Mesenchymal stem cell (in vitro differentiated cells and primary cell): ENCODE measurements at regions not wholly inside any gene's neighbourhood (a gene's known extent, or its start where the extent isn't known, plus 50 kb on each side); places are given as distances from the start of the nearest gene placed in this dataset.

ENCODE experiments used
- DNase-seq: peaks from one replicate; pipeline ENCODE4 v3.0.0-alpha.2; 2013
- H2AFZ ChIP-seq: one replicate; pipeline ENCODE4 v1.6.1; 2013; ENCODE audit warnings: low read depth, mild to moderate bottlenecking, control low read depth, inconsistent platforms, low read length, moderate library complexity
- H2AK5ac ChIP-seq: 2 replicates; pipeline ENCODE4 v1.6.1; 2013; ENCODE audit warnings: low read length, moderate library complexity, mild to moderate bottlenecking, inconsistent platforms; ENCODE audit not compliant: severe bottlenecking
- H2BK120ac ChIP-seq: one replicate; pipeline ENCODE4 v1.6.1; 2013; ENCODE audit warnings: low read depth, mild to moderate bottlenecking, inconsistent platforms, low read length, moderate library complexity
- H2BK12ac ChIP-seq, 2 experiments: one replicate each; pipeline ENCODE4 v1.6.1; 2013; ENCODE audit warnings: inconsistent platforms in 2 of 2, low read length in 2 of 2, mild to moderate bottlenecking in 2 of 2, moderate library complexity in 2 of 2, control low read depth in 1 of 2
- H2BK15ac ChIP-seq: one replicate; pipeline ENCODE4 v1.6.1; 2013; ENCODE audit warnings: mild to moderate bottlenecking, low read depth, inconsistent platforms; ENCODE audit not compliant: poor library complexity, severe bottlenecking
- H2BK5ac ChIP-seq: 2 replicates; pipeline ENCODE4 v1.6.1; 2013; ENCODE audit warnings: low read depth, mild to moderate bottlenecking, low read length, control low read depth, inconsistent platforms; ENCODE audit not compliant: poor library complexity, severe bottlenecking
- H3K14ac ChIP-seq, 2 experiments: one replicate each; pipeline ENCODE4 v1.6.1; 2013; ENCODE audit warnings: inconsistent platforms in 2 of 2, low read length in 2 of 2, control low read depth in 1 of 2, mild to moderate bottlenecking in 1 of 2, moderate library complexity in 1 of 2
- H3K18ac ChIP-seq, 2 experiments: one replicate each; pipeline ENCODE4 v1.6.1; 2013; ENCODE audit warnings: inconsistent platforms in 2 of 2, low read length in 2 of 2, control low read depth in 1 of 2, low read depth in 1 of 2, mild to moderate bottlenecking in 1 of 2
- H3K23ac ChIP-seq, 2 experiments: one replicate each; pipeline ENCODE4 v1.6.1; 2013; ENCODE audit warnings: inconsistent platforms in 2 of 2, low read length in 2 of 2, mild to moderate bottlenecking in 2 of 2, moderate library complexity in 2 of 2, control low read depth in 1 of 2
- H3K27ac ChIP-seq: 2 replicates; pipeline ENCODE4 v1.5.1; 2013; ENCODE audit warnings: mild to moderate bottlenecking, moderate library complexity, low read length, control low read depth, inconsistent platforms; ENCODE audit not compliant: poor library complexity, severe bottlenecking
- H3K27me3 ChIP-seq, 2 experiments: 2 replicates each; pipeline versions ENCODE4 v1.6.1 to v1.7.0; 2013; ENCODE audit warnings: low read length in 2 of 2, mild to moderate bottlenecking in 2 of 2, moderate library complexity in 2 of 2, control low read depth in 1 of 2, inconsistent platforms in 1 of 2; ENCODE audit not compliant: control insufficient read depth in 1 of 2, insufficient read depth in 1 of 2
- H3K36me3 ChIP-seq, 2 experiments: 2 replicates each; pipeline versions ENCODE4 v1.6.1 to v1.7.0; 2013; ENCODE audit warnings: low read length in 2 of 2, control low read depth in 1 of 2, inconsistent platforms in 1 of 2, low read depth in 1 of 2, mild to moderate bottlenecking in 1 of 2; ENCODE audit not compliant: insufficient read depth in 2 of 2, control insufficient read depth in 1 of 2
- H3K4ac ChIP-seq, 2 experiments: one replicate each; pipeline ENCODE4 v1.6.1; 2013; ENCODE audit warnings: inconsistent platforms in 2 of 2, low read length in 2 of 2, mild to moderate bottlenecking in 2 of 2, moderate library complexity in 2 of 2, control low read depth in 1 of 2, low read depth in 1 of 2
- H3K4me1 ChIP-seq: 2 replicates; pipeline ENCODE4 v1.6.1; 2013; ENCODE audit warnings: low read depth, low read length, control low read depth; ENCODE audit not compliant: control insufficient read depth, insufficient read depth
- H3K4me2 ChIP-seq: 2 replicates; pipeline ENCODE4 v1.6.1; 2013; ENCODE audit warnings: low read length, mild to moderate bottlenecking, inconsistent platforms; ENCODE audit not compliant: poor library complexity, severe bottlenecking
- H3K4me3 ChIP-seq, 2 experiments: 2 replicates each; pipeline versions ENCODE4 v1.5.1 to v1.7.0; 2013; ENCODE audit warnings: low read length in 2 of 2, mild to moderate bottlenecking in 2 of 2, control low read depth in 1 of 2, low read depth in 1 of 2; ENCODE audit not compliant: insufficient read depth in 1 of 2
- H3K79me1 ChIP-seq: replicated peaks from 2 replicates; pipeline ENCODE4 v1.6.1; 2013; ENCODE audit warnings: mild to moderate bottlenecking, control low read depth, low read length, inconsistent platforms; ENCODE audit not compliant: poor library complexity, severe bottlenecking
- H3K9ac ChIP-seq: 2 replicates; pipeline ENCODE4 v1.7.0; 2013; ENCODE audit warnings: mild to moderate bottlenecking, low read length, moderate library complexity
- H3K9me3 ChIP-seq: 2 replicates; pipeline ENCODE4 v1.7.0; 2013; ENCODE audit warnings: mild to moderate bottlenecking, low read length; ENCODE audit not compliant: control insufficient read depth
- H4K8ac ChIP-seq: one replicate; pipeline ENCODE4 v1.6.1; 2013; ENCODE audit warnings: inconsistent platforms, mild to moderate bottlenecking, low read length, moderate library complexity
- H4K91ac ChIP-seq: one replicate; pipeline ENCODE4 v1.6.1; 2013; ENCODE audit warnings: mild to moderate bottlenecking, low read length, inconsistent platforms
- WGBS: methylation state at CpG from one replicate; pipeline ENCODE4 v1.1.7; 2013; ENCODE audit warnings: mixed read lengths; 5-methylcytosine and 5-hydroxymethylcytosine counted together

- Histone ChIP-seq H3K9ac (no peak overlapping the region), H3K9me3 (no peaks in the 10 kb centered on the region), H3K36me3 (no peaks in the 10 kb centered on the region), H3K27me3 (peaks cover 0 to 7% of the 10 kb centered on the region in 2 experiments), H2AK5ac (no peak overlapping the region), H2BK12ac (no peak overlapping the region), H3K14ac (no peak overlapping the region), H3K4me2 (no peak overlapping the region), H3K27ac (no peak overlapping the region), H3K4me3 (no peak overlapping the region), H3K18ac (no peak overlapping the region), H4K91ac (no peak overlapping the region), H2AFZ (no peak overlapping the region), H2BK120ac (no peak overlapping the region), H2BK5ac (no peak overlapping the region), H3K4me1 (peaks cover 2% of the 10 kb centered on the region), H2BK15ac (no peak overlapping the region), H3K4ac (no peak overlapping the region), H3K23ac (no peak overlapping the region), H3K79me1 (no peaks in the 10 kb centered on the region), H4K8ac (no peak overlapping the region)
- WGBS, result 78% methylated on average over 10 of the region's 10 CpGs
- no peak for DNase-seq
These were observed 160.8 kb upstream of the TNFAIP3 start for GRCh38 chr6:137706083-137706750.

DNA sequence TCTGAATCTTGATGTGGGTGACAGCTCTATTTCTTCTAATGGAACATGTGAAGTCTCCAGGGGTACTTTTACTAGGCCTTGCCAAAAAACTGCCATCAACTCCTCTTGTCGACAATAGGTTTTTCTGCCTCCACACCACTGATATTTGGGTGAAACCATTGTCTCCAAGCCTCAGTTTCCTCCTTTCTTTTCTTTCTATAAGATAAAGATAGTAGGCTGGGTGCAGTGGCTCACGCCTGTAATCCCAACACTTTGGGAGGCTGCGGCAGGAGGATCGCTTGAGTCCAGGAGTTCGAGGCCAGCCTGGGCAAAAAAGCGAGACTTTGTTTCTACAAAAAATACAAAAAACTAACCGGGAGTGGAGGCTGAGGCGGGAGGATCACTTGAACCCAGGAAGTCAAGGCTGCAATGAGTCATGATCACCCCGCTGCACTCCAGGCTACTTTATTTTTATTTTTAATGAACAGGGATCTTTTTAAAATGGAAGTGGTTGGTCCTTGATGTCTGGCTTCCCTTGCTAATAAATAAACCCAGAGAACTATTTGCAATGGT is 159.9 kb upstream of the TNFAIP3 start:
- H3K14ac ChIP-seq, result no peak overlapping the region
- WGBS, result 93% methylated on average over 8 of the region's 9 CpGs

DNA sequence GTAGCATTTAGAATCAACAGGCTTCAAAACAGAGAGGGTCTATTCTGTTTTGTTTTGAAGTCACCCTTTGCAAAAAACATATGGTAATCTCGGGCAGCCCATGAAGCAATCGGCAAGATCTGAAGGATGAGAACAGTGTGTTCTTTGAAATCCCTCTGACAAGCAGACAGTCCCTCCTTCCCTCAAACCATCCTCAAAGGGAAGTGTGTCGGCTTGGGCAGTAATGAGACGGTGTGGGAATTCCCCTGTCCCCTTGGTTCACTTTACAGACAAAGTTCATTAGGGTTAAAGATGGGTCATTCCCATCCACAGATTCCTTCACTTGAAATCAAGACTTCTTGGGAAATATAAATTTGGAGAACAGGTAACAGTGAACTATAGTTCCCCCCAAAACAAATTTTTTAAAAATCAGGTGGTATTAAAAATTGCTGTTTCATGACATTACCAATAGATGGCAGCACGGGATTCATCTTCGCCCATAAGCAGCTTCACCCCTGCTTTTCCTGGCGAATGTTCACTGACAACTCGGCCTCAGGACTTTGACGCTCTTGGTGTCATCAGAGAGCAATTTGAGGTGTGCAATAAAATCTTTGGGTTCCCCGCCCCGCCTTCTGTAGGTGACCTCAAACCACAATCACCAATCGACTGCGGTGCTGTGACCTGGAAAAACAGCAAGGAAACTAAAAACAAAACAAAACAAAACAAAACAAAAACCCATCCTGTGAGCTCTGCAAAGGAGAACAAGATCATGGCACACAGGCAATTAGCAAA is 159.3 kb upstream of the TNFAIP3 start:
- no peak overlapping the region for H3K4me2 ChIP-seq
- H3K9me3 ChIP-seq, result no peaks in the 10 kb centered on the region
- no peak overlapping the region for H2AK5ac ChIP-seq
- peak overlapping the region in 1 of 2 experiments; percentile 37 for H2BK12ac ChIP-seq
- peaks cover 2% of the 10 kb centered on the region for H3K4me1 ChIP-seq
- no peak overlapping the region for H3K14ac ChIP-seq
- H2AFZ ChIP-seq, result no peak overlapping the region
- peaks cover 0 to 7% of the 10 kb centered on the region in 2 experiments for H3K27me3 ChIP-seq
- no peak overlapping the region for H4K91ac ChIP-seq
- 7% methylated on average over 9 of the region's 13 CpGs for WGBS
- no peak overlapping the region for H3K4ac ChIP-seq
- no peak overlapping the region for H2BK5ac ChIP-seq
- no peak overlapping the region for H2BK15ac ChIP-seq
- H2BK120ac ChIP-seq, result no peak overlapping the region
- peak overlapping the region in 1 of 2 experiments; percentile 37 for H3K18ac ChIP-seq
- peak overlapping the region in 1 of 2 experiments; percentile 10 for H3K4me3 ChIP-seq
- no peaks in the 10 kb centered on the region for H3K36me3 ChIP-seq
- no peak overlapping the region for H4K8ac ChIP-seq
- no peaks in the 10 kb centered on the region for H3K79me1 ChIP-seq
- no peak overlapping the region for H3K23ac ChIP-seq
- H3K27ac ChIP-seq, result no peak overlapping the region
- H3K9ac ChIP-seq, result peak overlapping the region; percentile 59
- DNase-seq, result peak; percentile 86

More for the DNA sequence above, 159.9 kb upstream of the TNFAIP3 start:
- Histone ChIP-seq H2AFZ (no peak overlapping the region), H3K4ac (no peak overlapping the region), H3K9me3 (no peaks in the 10 kb centered on the region), H3K79me1 (no peaks in the 10 kb centered on the region), H4K8ac (no peak overlapping the region), H3K4me2 (no peak overlapping the region), H2BK120ac (no peak overlapping the region), H2BK15ac (no peak overlapping the region), H2BK12ac (no peak overlapping the region), H3K18ac (no peak overlapping the region), H3K23ac (no peak overlapping the region), H3K4me1 (peaks cover 2% of the 10 kb centered on the region), H3K27me3 (peaks cover 0 to 7% of the 10 kb centered on the region in 2 experiments), H2AK5ac (no peak overlapping the region), H3K36me3 (no peaks in the 10 kb centered on the region), H3K27ac (no peak overlapping the region), H2BK5ac (no peak overlapping the region), H3K4me3 (no peak overlapping the region), H3K9ac (no peak overlapping the region), H4K91ac (no peak overlapping the region)
- DNase-seq, result no peak

GRCh38 chr6:137708481-137708880 is 158.6 kb upstream of the TNFAIP3 start:
- Histone ChIP-seq H4K91ac (no peak overlapping the region), H3K18ac (no peak overlapping the region), H3K14ac (no peak overlapping the region), H3K23ac (no peak overlapping the region), H3K9me3 (no peaks in the 10 kb centered on the region), H4K8ac (no peak overlapping the region), H3K36me3 (no peaks in the 10 kb centered on the region), H2AK5ac (no peak overlapping the region), H2BK5ac (no peak overlapping the region), H2BK120ac (no peak overlapping the region), H3K9ac (peak overlapping the region; percentile 59), H2AFZ (no peak overlapping the region), H2BK15ac (no peak overlapping the region), H3K79me1 (no peaks in the 10 kb centered on the region), H2BK12ac (no peak overlapping the region), H3K4me3 (no peak overlapping the region), H3K4me2 (no peak overlapping the region), H3K4me1 (peaks cover 2% of the 10 kb centered on the region), H3K4ac (no peak overlapping the region), H3K27ac (no peak overlapping the region), H3K27me3 (peaks cover 0 to 7% of the 10 kb centered on the region in 2 experiments)
- no peak for DNase-seq
- WGBS, result 63% methylated on average over 1 of the region's 1 CpG
